ENCODE measurements at regions not wholly inside any gene's neighbourhood (a gene's known extent, or its start where the extent isn't known, plus 50 kb on each side); places are given as distances from the start of the nearest gene placed in this dataset.

- TF ChIP-seq FOXK2 (IDR thresholded peaks at IDR 0.05) = no peak
- no peak for TF ChIP-seq SP1 (IDR thresholded peaks at IDR 0.05)
- TF ChIP-seq FOXA1 (IDR thresholded peaks at IDR 0.05) = no peak
- no peak for TF ChIP-seq ELF4 (IDR thresholded peaks at IDR 0.05)
- no peak for TF ChIP-seq HDGF (IDR thresholded peaks at IDR 0.05; ENCODE audit: borderline replicate concordance)
- TF ChIP-seq ARNT (IDR thresholded peaks at IDR 0.05) = no peak
- TF ChIP-seq FOXM1 (IDR thresholded peaks at IDR 0.05; ENCODE audit: borderline replicate concordance) = no peak
- no peak for TF ChIP-seq BHLHE40 (IDR thresholded peaks at IDR 0.05; ENCODE audit: borderline replicate concordance)
- no peak for TF ChIP-seq TARDBP (IDR thresholded peaks at IDR 0.05)
Observed at GRCh38 chr20:41735949-41736348, 117.8 kb upstream of the CHD6 start.
